HL-60/S4 treated with retinoic acid at 250 ng/mL for 4 days and 3 days (cell line): ENCODE measurements at regions not wholly inside any gene's neighbourhood (a gene's known extent, or its start where the extent isn't known, plus 50 kb on each side); places are given as distances from the start of the nearest gene placed in this dataset.
"Not testable (repeated sequence)": the region's sequence is repeated elsewhere in the genome, so short reads cannot be mapped to it uniquely, and the experiment has no call there.

Experiments
- in situ Hi-C: fragments of 300-500 bp; cut with MboI; formaldehyde crosslinking; loops from 2 replicates; pipeline ENCODE4 v1.7.0; 2022; ENCODE audit warnings: low sequenced_read_pairs

DNA sequence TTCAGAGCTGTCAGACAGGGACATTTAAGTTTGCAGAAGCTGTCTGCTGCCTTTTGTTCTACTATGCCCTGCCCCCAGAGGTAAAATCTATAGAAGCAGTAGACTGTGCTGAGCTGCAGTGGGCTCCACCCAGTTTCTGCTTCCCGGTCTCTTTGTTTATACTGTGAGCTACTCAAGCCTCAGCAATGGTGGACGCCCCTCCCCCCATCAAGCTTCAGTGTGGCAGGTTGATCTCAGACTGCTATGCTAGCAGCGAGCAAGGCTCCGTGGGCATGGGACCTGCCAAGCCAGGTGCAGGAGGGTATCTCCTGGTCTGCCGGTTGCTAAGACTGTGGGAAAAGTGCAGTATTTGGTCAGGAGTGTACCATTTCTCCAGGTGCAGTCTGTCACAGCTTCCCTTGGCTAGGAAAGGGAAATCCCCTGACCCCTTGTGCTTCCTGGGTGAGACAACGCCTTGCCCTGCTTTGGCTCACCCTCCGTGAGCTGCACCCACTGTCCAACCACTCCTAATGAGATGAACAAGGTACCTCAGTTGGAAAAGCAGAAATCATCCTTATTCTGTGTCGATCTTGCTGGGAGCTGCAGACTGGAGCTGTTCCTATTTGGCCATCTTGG is 692.2 kb downstream of the UTRN start:
- in situ Hi-C loops = not testable (repeated sequence)

- in situ Hi-C loops = no loop called here
Observed at GRCh38 chr6:144978208-144978607, 693.1 kb downstream of the UTRN start.

- in situ Hi-C loops = no loop called here
Observed at GRCh38 chr6:144986271-144986670, 701.1 kb downstream of the UTRN start.

- in situ Hi-C loops = no loop called here
Observed at GRCh38 chr6:144989319-144990107, 704.4 kb downstream of the UTRN start.

DNA sequence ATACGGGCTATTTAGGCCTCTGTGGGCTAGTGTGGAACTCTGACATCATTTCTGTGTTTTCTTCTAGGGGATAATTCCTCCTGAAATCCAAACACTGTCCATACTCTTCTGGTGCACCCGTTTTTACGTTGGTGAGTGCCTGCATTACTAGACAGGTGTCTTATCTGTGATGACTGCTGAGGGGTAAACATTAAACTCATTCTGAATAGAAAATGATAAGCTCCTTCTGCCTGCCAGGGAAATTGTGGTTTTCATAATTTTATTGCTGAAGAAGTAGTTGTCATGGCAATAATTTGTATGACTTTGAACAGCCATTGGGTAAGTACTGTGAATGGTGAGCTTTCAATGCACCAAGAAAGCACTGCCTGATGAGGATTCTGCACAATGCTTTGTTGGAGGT is 705.6 kb downstream of the UTRN start:
- in situ Hi-C loops = no loop called here

DNA sequence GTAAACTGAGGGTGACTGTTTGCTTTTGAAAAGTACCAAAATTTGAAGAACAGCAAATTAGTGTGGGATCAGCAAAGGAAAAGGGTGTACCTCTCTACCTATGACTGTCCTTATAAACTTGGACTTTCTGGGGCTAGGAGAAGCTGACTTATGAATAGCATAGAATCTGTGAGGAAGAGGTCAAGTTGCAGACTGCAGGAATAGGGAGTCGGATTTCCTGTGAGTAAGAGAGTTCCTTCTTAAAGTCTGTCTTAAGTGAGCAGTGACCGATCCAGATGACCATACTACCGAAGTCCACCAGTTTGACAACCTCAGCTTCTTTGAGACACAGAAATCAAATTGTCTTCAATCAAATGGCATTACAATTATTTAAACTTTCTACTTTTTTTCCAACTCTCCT is 708.7 kb downstream of the UTRN start:
- in situ Hi-C loops = no loop called here

GRCh38 chr6:144997996-144998395 is 712.9 kb downstream of the UTRN start:
- in situ Hi-C loops = no loop called here

- in situ Hi-C loops = no loop called here
Observed at GRCh38 chr6:144999127-144999526, 714.0 kb downstream of the UTRN start.

- in situ Hi-C loops = no loop called here
Observed at GRCh38 chr6:145003145-145003544, 718.0 kb downstream of the UTRN start.

DNA sequence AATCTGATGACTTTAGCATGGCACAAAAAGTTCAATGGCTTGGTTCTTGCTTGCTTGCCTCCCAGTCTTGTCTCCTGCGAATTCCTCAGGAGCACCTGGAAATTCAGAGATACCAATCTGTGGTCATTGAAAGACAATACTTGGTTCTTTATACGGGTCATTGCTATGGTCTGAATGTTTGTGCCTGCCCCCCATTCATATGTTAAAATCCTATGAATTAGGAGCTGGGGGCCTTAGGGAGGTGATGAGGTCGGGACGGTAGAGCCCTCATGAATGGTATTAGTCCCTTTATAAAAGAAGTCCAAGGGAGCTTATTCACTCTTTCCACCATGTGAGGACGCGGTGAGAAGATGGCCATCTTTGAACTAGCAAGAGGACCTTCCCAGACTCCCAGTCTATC is 721.8 kb downstream of the UTRN start:
- in situ Hi-C loops = no loop called here

DNA sequence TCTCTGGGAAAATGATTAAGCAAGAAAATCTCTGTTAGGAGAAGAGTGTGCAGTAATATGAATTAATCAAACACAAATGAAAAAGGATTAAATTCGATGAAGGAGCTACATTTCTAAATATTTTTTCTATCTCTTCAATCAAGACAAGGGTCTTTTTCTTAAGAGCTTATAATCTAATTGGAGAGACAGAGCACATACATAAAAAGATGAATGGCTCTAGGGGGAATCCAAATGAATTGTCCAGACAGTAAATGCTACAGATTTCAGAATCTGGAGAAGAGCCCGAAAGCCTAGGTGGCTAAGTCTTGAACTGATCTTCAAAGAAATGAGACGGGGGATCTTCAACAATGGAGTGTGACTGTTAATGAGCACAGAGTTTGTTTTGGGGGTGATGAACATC is 723.6 kb downstream of the UTRN start:
- in situ Hi-C loops = no loop called here

- in situ Hi-C loops = no loop called here
Observed at GRCh38 chr6:145009711-145010110, 724.6 kb downstream of the UTRN start.

DNA sequence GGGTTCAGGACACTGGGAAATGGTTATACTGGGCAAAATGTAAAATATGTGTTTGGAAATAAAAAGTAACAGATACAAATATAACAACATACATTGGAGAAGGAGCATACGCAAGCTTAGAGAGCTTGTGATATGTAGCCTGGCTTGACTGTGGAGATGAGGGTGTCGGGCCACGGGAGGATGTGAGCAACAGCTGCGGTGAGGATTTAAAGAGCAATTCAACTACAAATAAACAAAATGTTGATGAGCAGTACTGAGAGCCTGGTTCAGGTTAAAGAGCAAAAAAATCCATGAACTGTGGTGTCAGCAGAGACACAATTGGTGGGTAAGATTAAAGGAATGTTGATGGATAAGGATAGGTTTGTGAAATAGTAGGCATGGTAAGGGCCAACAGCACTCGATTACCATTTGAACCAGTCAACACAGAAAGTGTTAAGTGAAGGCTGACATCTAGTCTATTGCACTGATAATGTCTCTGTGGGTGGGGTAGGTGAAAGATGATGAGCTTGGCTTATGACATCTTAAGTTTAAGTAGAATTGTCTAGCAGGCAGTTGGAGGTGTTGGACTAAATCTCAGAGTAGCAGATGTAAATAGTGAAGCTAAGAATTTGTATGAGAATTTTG is 723.2 kb downstream of the EPM2A start:
- in situ Hi-C loops = no loop called here

- in situ Hi-C loops = no loop called here
Observed at GRCh38 chr6:145015739-145016558, 719.4 kb downstream of the EPM2A start.

DNA sequence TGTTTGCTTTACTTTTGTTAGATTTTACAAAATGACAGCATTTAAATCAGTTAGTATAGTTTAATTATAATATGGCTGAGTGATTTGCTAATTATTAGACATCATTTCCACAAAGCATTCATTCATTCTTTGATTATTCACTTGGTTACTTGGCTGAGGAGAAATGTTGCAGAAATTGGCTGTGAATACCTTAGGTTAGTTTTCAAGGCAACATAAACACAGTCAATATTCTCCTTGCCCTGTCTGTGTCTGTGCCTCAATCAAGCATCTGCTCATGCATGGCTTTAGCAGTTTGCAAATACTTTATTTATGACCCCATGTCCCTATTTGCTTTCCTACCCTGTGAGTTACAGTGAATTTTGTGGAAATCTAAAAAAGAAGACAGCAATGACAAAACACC is 718.3 kb downstream of the EPM2A start:
- in situ Hi-C loops = no loop called here

DNA sequence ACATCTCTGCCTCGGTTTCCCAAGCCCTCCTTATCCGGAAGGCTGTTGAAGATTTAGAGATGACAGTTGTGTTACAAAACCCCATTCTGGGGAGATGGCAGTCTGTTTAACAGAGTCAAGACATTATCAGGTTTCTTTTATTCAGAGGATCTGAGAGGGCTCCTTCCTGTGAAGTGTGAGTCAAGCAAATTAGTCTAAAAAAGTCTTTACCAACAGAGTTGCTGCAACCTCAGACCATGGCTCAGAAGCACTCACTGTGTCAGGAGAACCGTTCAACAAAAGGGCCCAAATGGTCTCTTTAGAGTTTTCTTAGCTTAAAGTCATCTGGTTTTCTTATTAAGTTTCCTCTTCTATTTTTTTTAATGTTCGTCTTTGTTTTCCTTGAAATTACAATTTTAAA is 717.8 kb downstream of the EPM2A start:
- in situ Hi-C loops = no loop called here

- in situ Hi-C loops = no loop called here
Observed at GRCh38 chr6:145018027-145018426, 717.3 kb downstream of the EPM2A start.

- in situ Hi-C loops = no loop called here
Observed at GRCh38 chr6:145020114-145020513, 715.2 kb downstream of the EPM2A start.

DNA sequence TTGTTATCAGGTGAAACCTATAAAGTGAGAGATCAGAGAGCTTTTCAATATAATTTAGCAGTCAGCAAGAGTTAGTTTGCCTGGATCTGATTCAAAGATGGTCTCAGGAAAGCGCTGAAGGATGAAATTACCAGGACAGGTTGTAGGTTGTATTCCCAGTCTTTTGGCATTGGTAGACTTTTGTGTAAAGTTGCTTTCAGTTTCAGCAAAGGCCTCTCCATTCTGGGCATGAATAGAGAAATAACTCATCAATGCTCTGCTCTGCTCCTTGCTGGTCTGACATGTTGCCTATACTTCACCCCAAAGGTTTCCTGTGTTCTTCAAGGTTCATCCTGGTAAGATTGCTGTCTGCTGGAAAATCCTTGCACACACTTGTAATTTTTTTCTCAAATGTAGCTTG is 714.8 kb downstream of the EPM2A start:
- in situ Hi-C loops = no loop called here

DNA sequence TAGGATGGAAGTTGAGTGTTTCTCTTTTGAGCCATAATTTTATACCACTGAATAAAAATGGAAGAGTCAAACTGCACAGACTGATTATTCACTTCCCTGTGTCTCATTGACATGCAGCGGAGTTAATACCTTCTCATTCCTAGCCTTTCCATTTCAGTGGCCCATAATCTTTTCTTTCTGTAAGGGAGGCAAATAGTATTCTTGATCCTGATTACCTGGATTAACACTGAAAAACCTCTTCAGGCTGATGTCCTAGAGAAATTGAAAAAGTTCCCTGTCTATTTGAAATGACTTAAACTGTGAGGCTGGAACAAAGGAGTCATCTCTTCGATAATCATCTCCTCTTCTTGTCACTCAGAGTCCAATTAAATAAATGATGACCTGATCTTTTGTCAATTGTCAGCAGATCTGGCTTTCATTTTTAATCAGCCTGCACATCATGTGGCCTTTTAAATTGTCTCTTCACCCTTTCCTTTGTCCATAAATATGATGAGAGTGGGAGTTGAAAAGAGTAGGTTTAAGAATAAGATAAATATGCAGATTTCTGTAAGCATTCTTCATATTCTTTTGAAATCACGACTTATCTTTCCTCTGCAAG is 713.0 kb downstream of the EPM2A start:
- in situ Hi-C loops = no loop called here

GRCh38 chr6:145023116-145023726 is 712.1 kb downstream of the EPM2A start:
- in situ Hi-C loops = no loop called here
